HG03521 (cell line): ENCODE measurements at regions not wholly inside any gene's neighbourhood (a gene's known extent, or its start where the extent isn't known, plus 50 kb on each side); places are given as distances from the start of the nearest gene placed in this dataset.

Experiments used
- ATAC-seq: cut with Tn5 transposase; IDR thresholded peaks from one replicate; pipeline ENCODE4 v1.9.1; 2021; ENCODE audit warnings: mild to moderate bottlenecking, moderate library complexity; ENCODE audit not compliant: unreplicated experiment

- no peak for ATAC-seq
Observed at GRCh38 chr13:44118881-44119280, 239.2 kb downstream of the LACC1 start.

GRCh38 chr13:44120043-44120442 lies 240.3 kb downstream of the LACC1 start:
- no peak for ATAC-seq

GRCh38 chr13:44120849-44121755 lies 241.4 kb downstream of the LACC1 start:
- no peak for ATAC-seq

GRCh38 chr13:44124352-44124751 lies 244.6 kb downstream of the LACC1 start:
- ATAC-seq, result no peak

GRCh38 chr13:44125943-44126469 lies 246.3 kb downstream of the LACC1 start:
- no peak for ATAC-seq

GRCh38 chr13:44128552-44129001 lies 245.0 kb upstream of the SERP2 start:
- no peak for ATAC-seq

- ATAC-seq, result no peak
Observed at GRCh38 chr13:44129418-44129817, 244.2 kb upstream of the SERP2 start.

- no peak for ATAC-seq
Observed at GRCh38 chr13:44131069-44131614, 242.5 kb upstream of the SERP2 start.

GRCh38 chr13:44132710-44133109 lies 240.9 kb upstream of the SERP2 start:
- no peak for ATAC-seq

GRCh38 chr13:44133626-44134025 lies 240.0 kb upstream of the SERP2 start:
- no peak for ATAC-seq

- no peak for ATAC-seq
Observed at GRCh38 chr13:44135566-44135965, 238.1 kb upstream of the SERP2 start.

GRCh38 chr13:44136696-44137268 lies 236.8 kb upstream of the SERP2 start:
- no peak for ATAC-seq

GRCh38 chr13:44137466-44137865 lies 236.2 kb upstream of the SERP2 start:
- no peak for ATAC-seq

GRCh38 chr13:44140146-44140545 lies 233.5 kb upstream of the SERP2 start:
- no peak for ATAC-seq

GRCh38 chr13:44140888-44141724 lies 232.5 kb upstream of the SERP2 start:
- ATAC-seq, result no peak

- peak; percentile 100 for ATAC-seq
Observed at GRCh38 chr13:44141725-44142539, 231.7 kb upstream of the SERP2 start.

GRCh38 chr13:44142540-44142867 lies 231.1 kb upstream of the SERP2 start:
- ATAC-seq, result no peak

- ATAC-seq, result no peak
Observed at GRCh38 chr13:44142941-44143665, 230.5 kb upstream of the SERP2 start.

- no peak for ATAC-seq
Observed at GRCh38 chr13:44146138-44146537, 227.5 kb upstream of the SERP2 start.

GRCh38 chr13:44147233-44147632 lies 226.4 kb upstream of the SERP2 start:
- ATAC-seq, result no peak
